Muscle of arm (tissue), 1 donor: ENCODE measurements at regions not wholly inside any gene's neighbourhood (a gene's known extent, or its start where the extent isn't known, plus 50 kb on each side); places are given as distances from the start of the nearest gene placed in this dataset.
A peak's percentile ranks its signal among the peaks of the same experiment; 100 is the strongest.

ENCODE experiments used
- DNase-seq: peaks from one replicate; pipeline ENCODE4 v3.0.0-alpha.2; 2013

DNA sequence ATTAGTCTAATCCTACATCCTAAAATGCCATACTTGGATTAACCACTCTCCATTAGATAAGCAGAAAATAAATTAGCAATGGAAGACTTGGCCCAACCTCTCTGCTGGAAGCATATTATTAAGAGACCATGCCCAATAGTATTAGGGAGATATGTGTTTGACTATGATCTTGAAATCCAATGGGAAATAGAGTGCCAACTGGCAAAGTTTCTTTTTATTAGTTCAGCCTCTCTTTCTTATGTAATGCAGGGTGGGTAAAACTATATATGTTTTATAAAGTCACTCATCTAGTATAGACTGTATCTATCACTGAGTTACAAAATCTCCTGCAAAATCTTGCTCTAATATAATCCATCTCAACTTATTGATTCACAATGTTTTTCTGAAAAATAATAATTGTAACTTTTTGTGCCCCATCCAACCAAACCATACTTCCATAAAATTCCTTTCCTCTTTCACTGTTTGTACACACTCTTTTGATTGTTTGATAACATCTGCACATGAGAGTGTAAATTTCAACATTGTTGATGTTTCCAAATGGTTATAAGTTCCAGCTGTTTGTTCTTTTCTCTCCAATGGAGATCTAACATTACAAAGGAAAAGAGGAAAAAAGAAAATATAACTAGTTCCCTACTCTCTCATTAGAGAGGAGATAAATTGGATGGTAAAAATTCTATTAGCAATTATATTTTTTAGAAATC, 408.1 kb upstream of the ADGRL2 start:
- no peak for DNase-seq

DNA sequence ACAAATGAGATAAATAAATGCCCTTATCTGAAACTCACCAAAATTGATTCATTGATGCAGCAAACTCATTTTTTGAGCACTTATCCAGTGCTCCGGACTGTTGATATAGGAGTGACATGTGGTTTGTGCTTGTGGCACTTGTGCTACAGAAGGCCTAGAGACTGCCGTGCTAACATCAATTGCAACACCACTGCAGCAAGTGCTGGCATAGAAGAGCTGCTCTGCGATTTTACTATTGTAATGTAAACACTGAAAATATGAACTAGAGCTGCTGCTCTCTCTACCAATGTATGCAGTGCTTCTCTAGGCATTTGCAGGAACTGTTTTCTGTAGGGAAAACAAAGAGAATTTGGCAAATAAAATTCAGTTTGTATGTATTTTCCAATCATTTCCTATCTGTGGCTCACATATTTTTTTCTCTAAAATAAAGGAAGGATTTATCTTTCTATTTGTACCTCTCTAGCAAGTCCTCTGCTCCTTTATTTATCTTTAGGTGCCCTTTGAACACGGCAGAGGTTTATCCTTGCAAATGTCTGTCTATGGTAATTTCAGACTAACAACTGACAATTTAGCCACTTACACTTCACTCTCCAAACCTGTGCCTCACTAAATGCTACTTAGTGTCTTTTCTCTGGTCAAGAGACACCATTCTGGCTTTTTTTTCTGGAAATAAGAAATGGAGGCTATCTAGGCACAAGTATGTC, 409.5 kb upstream of the ADGRL2 start:
- DNase-seq: no peak

DNA sequence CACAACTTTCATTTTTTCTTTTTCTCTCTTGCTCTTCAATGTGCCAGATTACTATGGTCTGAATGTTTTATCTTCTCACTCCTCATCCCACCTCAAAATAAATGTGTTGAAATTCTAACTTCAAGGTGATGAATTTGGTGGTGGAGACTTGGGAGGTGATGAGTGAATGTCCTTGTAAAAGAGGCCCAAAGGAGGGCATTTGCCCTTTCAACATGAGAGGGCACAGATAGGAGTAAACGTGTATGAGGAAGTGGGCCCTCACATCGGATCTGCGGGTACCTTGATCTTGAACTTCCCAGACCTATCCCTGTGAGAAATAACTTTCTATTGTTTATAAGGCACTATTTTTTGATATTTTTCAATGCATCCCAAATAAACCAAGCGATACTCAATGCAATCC, 412.3 kb upstream of the ADGRL2 start:
- no peak for DNase-seq

DNA sequence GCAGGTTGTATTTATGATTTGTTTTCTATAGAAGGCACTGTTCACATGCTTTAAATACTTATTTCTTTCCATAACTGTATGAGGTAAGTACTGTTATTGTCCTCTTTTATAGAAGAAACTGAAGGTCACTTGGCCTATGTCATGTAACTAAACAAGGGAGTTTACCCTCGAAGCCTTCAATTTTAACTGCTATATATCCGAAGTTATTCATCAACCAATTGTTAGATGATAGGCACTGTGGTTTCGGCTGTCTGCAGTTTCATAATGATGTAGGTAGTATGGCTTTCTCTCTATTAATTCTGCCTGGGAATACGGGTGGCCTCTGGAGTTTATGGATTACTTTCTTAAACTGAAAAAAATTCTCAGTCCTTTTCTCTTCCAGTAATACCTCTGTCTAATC, 413.3 kb upstream of the ADGRL2 start:
- no peak for DNase-seq

DNA sequence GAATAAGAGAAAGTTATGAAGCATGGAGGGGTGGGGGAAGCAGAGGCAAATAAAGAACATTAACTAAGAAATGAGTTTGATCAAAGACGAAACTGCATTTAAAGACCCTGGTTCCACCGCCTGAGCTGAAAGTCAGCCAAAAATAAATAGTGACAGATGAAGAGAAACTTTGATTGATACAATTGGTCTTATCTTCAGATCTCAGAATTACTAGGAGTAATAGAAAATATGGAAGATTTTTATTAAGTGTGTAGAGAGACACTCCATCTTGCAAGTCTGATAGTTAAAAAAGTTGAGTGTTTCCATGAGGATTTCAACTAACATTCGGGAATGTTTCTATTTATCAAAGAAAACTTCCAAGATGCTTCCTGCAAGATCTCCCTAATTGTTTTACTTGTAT, 418.2 kb upstream of the ADGRL2 start:
- DNase-seq: no peak

DNA sequence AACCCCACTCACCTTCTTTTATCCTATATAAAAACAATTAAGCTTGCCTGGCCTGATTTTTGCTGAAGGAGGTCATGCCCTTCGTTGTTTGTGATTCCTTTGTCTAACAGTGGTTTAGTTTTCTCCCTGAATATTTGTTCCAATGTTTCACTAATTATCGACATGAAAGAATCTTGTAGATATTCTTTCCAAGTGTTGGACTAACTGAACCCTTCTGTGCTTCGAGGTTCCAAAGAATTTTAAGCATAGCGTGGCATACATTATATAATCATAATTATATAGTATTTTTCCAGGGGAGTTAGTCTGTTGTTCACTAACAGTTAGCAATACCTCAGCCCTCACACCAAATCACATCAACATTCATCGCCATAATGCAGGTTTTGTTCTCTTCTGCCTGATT, 418.9 kb upstream of the ADGRL2 start:
- no peak for DNase-seq

DNA sequence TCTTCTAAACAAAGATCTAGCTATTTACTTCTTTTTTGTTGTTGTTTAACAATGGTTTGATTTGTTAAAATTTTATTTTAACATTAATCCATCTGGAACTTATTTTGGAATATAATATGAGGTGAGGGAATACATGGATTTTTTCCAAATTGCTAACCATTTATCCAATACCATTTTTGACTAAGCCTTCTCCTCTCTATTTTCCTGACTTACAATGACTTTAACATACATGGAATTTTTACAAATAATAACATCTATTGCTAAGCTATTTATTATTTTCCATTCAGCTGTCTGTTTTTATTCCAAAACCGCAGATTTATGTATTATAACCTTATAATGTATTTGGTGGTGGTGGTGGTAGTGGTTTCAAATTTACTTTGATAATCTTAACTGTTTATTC, 420.3 kb upstream of the ADGRL2 start:
- DNase-seq: peak; percentile 40

DNA sequence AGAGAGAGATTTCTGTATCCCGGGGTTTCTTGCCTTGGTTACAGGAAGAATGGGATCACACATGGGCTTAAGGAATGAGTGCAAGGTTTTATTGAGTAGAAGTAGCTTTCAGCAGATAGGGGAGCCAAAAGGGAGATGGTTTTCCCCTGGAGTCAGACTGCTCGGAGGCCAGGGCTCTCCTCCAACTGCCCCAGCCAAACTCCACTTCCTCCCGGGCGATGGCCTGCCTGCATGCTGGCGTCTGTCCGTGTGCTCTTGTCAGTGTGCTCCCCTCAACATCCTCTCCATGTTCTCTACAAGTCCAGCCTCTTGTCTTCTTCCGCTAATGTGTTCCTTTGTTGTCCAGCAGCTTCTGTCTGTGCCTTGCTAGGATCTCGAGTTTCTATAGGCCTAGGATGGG, 421.3 kb upstream of the ADGRL2 start:
- DNase-seq: peak; percentile 30

DNA sequence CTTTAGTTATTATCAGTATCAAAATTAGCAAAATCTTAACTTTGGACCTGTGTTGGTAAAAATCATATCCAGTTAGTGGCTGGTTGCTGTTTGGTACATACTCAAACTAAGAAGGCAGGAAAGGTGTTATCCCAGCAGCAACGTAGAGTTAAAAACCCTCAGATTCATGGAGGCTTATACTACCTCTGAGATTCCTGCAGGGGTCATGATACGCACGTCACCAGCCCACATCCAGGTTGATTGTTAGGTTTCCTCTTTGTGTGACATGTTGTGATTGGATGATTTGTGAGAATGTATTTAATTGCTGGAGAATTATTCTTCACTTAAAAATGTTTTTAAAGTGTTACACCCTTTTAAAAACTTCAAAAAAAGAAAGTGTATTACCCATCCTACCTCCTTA, 423.3 kb upstream of the ADGRL2 start:
- DNase-seq: no peak

DNA sequence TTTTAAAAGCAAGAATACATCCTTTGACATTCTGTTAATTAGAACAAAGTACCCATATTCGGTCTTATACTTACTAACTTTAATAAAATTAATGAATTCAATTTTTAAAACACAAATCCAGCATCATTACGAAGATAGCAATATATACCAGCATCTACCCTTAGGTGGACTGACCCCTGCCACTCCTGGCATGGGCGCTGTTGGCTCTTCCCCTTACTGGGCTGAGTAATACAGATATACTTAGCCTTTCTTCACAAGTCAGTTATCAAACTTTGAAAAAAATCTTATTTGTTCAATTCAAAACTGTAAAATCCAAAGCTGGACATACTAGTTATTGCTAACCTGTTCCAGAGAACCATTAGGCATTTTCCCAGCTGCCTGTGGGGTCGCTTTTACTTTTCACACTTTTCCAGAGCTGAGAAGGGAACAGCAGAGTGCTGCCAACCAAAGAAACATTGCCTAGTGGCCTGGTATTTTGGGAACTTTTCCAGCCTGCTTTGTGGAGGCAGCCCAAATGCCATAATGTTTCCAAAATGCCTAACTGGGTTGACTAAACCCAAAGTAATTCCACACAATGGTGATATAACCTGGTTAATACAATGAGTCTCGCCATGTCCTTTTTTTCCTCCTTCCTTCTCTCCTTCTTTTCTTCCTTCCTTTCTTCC, 424.7 kb upstream of the ADGRL2 start:
- no peak for DNase-seq

DNA sequence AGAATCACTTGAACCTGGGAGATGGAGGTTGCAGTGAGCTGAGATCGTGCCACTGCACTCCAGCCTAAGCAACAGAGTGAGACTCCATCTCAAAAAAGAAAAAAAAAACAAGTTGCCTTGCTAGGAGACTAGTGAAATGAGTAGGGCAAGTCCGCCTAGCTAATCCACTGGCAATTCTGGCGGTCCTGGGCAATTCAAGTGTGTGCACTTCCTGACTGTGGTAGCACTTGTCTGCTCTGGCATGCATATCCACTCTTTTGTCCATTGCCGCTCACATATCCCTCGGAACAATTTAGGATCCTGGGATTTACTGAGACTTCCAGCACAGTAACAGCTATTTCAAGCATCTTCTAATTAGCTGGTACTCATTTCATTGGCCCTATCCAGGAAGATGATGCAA, 426.3 kb upstream of the ADGRL2 start:
- no peak for DNase-seq

DNA sequence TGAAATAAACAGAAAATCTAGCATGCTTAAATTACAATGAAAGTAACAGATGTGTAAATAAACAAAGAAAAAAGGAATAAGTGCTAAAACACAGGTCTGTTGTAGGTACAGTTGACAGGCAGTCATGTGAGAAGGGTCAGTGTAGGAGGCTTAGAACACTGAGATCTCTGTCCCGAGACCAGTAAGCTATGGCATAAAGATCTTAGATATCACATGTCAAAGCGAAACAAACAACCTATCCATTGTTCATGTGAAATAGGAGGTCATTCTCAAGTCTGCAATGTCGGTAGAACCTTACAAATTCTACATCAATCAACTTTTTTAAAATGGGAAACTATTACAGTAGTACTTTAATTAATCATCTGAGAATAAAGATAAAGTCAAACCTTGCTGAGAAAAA, 428.9 kb upstream of the ADGRL2 start:
- DNase-seq: no peak

DNA sequence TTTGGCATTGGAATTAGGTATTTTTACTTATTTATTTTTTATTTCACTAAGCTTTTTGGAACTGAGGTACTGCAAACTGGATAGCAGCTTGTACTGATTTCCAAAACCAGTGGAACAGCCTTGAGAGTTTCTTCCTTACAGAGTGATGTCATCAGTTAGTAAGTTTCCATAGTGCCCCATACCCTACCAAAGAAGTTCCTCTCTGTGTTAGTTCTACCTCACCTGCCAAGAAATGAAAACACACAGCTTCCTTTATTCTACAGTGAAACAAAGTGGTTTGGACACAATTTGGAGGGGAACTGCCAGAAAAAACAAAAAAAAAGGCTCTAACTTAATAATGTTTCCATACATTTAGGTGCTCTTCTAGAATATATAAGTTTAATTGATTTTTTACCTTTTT, 430.9 kb upstream of the ADGRL2 start:
- DNase-seq: peak; percentile 65

DNA sequence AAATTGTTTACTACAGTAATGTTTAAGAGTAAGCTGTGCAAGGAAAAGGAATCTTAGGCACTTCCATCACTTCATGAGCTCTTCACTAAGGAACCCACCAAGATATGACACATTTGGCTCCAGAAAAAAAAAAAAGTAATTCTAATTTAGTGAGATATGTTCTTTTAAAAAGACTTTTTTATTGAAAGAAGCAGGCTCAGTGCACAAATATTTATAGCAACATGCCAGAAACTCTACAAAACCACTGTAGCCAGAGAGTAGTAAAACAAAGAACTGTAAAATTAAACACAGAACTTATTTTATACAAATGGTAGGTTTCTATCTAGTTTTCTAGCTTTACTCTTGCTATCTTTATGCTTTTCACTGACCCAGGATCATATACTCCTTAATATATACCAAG, 434.6 kb upstream of the ADGRL2 start:
- no peak for DNase-seq

DNA sequence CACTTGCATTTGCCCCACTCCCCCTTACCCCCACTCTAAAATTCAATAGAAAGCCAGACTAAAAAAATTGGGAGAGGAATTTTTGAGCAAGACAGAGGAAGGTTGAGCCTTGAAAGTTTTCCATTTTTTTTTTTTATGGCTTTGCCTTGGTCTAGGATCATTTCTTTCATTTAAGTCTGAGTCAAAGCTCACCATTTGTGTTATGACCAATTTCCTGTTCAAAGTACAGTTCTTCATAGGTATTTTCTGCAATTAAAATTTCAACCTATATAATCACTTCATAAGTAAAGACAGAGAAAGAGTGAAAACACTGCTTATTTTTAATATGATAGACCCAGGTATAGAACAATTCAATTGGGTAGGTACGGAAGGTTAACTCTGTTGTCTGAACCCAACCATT, 436.6 kb upstream of the ADGRL2 start:
- no peak for DNase-seq

DNA sequence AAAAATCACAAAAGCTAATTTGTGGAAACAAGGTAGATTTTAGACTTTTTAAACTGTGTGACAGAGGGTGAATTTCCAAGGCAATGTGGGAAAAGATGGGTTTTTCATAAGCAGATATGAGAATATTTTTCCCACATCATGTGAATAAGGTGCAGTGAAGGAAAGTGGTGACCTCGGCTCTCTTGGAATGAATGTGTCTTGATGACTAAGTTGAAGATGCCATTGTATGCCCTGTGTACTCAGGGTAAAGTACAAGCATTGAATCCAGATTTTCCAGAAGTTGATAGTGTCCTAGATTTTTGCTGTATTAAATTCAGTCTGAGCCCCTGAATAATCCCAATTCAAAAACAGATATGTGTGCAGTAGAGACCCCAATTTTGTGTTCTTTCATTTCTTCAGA, 442.6 kb upstream of the ADGRL2 start:
- DNase-seq: no peak

DNA sequence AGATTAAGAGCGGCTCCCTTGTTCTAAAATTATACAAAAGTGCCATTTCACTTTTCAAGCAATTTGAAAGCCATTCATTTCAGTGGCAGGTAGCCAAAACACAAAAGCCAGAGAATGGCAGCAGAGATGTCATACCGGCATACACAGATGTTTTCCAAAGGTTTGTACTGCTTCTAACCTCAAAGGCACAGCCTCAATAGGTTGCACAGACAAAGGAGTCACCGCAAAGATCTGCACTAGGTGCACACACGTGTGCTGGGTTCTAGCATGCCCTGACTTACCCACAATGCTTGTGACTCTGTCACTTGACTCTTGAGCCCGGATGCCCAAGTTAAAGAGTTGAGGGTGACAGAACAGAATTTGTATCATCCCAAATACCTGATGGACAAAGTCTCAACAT, 448.9 kb upstream of the ADGRL2 start:
- DNase-seq: no peak

DNA sequence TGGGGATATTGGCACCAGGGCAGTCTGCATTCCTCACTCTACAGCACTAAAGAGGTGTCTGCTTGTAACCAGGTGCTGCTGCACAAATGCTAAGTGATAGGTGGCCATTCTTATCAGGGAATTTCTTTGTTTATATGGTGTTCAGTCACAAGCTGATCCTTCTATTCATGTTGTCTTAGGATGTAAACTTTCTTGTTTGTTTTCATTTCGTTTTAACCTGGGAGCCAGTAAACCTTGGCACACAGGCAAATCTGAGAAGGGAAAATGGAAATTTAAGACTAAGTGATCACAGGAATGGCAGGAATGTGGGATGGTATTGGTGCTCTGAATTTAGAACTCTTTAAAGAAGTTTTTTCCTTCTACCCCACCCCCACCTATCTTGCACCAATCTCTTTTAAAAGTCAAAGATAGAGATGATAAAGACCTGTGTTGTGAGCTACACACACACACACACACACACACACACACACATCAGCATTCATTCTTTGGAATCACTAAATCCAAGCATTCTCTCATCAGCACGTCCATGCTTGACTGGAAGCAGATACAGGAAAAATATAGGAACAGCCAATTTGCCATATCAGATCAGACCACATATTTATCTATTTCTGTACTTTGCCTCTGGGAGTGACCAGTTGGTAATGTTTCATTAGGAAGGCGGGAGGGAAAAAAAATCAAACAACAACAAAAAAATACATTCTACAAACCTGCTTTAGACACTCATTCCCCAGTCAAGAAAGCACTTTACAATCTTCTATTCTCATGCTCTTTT, 451.4 kb upstream of the ADGRL2 start:
- DNase-seq: no peak

DNA sequence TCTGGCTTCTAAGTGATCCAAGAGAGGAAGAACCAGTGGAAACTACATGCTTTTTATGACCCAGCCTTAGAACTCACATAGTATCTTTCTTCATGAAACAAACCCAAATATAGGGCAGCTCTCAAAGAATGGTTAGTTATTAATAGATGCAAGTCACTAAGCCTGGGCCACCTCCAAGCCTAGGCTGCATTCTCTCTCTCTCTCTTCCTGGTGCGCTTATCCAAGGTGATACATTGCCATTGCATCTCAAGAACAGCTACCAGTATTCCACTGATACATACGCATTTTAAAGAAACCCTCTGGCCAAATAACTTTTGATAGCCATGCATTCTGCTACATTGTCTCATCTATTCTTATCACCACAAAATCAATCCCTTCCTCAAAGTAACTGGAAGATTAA, 455.6 kb upstream of the ADGRL2 start:
- no peak for DNase-seq

DNA sequence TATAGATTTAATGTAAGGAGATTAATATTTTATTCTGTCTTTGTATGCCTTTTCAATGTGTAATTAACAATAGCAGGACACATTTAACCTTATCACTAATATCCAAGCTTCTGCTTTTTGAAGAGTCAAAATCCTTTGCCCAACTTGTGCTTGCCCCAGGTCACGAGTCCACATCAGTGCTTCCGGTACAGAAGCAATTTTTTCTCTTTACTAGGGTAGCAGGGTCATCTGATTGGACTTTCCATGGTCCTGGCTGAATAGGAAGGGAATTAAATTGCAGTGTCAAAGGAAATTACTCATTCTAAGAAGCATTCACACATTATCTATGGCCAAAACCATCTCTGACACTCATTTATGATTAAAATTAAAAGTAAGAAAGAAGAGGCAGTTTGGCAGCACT, 460.5 kb upstream of the ADGRL2 start:
- no peak for DNase-seq

DNA sequence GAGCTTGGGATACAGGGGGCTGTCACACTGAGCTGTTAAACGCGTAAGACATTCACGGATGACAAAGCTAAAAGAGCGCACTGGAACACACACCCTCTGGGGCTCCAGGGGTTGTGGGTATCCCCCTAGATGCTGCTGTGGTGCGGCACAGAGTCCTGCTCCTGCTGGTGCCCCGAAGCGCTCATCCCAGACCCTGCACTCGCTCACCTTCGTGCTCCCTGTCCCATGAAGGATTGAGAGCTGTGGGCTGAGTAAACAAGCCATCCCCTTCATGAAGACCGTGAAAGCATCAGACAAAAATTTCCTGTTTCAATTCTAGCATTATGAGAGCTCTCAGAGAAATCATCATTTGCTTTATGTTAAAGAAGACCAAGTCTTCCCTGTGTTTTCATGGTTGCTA, 463.5 kb upstream of the ADGRL2 start:
- DNase-seq: no peak

DNA sequence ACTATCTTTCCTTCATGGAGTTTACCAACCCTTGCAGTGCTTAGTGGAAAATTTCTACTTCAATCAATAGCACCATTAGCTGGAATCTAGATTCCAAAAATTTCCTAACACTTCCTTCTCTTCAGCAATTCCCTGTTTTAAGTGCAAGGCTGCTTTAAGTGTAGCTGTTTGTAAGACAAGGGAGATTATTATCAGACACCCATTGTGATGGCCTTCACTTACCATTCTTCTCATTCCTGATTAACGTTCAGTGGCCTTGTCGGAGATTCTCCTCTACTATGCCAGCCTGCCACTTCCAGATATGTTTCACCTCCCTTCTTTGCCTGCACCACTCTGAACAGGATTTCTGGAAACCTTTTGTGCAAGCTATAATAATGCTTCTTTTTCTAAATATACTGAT, 464.9 kb upstream of the ADGRL2 start:
- no peak for DNase-seq

DNA sequence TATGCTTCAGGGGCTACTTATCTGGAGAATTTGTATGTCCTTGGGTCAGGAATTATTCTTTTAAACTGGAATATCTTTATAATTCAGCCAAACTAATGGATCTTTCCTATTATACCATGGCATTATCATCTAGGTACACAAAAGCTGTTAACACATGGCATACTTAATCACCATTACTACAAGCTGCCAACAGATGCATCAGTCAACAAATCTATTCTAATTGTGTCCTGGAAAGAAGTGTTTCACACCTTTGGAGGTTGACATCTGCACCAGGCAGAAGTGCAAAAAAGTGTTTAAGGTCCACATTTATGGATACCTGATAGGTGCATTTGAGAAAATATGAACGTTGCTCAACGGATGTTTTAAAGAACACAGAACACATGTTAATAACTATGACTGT, 470.2 kb upstream of the ADGRL2 start:
- no peak for DNase-seq
